Globus pallidus (tissue), 1 donor: ENCODE measurements at regions not wholly inside any gene's neighbourhood (a gene's known extent, or its start where the extent isn't known, plus 50 kb on each side); places are given as distances from the start of the nearest gene placed in this dataset.

Experiments
- DNase-seq: peaks from one replicate; pipeline ENCODE4 v3.0.0-alpha.2; 2015; ENCODE audit warnings: low spot score

- no peak for DNase-seq
Observed at GRCh38 chr7:18081617-18082016, 54.0 kb upstream of the PRPS1L1 start.

- no peak for DNase-seq
Observed at GRCh38 chr7:18082169-18082568, 54.5 kb upstream of the PRPS1L1 start.

DNA sequence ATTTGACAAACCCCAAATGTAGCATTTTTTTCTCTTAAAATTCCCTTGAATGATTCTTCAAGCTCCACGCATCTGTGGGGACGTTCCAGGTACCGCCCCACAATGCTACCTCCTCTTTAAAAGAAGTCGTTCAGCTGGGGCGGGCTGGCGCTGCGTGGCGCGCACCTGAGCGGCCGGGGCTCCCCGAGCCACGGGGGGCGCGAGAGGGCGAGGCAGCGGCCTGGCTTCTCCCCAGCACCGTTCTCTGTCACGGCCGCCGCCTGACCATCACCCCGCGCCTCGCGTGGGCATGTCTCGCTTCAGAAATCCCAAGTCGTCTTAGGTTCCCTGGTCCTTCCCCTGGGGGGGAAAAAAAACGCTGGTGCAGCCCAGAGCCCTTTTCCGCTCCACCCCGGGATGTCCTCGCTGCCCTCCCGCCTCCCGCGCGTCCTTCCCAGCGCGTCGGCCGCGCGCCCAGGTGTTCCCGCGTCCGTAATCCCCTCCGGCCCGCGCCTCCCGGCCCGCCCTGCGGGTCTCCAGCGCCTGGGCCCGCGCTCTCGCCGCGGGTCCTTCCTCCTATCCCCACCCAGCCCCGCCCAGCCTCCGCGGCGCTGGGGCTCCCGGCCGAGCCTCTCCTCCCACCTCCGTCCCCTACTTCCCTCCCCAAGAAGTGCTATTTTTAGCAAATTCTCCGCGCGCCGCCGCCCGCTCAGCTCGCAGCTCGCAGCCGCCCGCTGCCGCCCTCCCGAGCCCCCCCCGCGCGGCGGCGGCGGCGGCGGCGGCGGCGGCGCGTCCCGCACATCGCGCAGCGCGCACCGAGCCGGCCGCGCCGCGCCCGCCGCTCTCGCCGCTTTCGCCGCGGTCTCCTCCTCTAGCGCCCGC lies 58.7 kb upstream of the PRPS1L1 start:
- no peak for DNase-seq

GRCh38 chr7:18087026-18087686 lies 59.5 kb upstream of the PRPS1L1 start:
- DNase-seq = no peak

GRCh38 chr7:18087687-18088078 lies 60.0 kb upstream of the PRPS1L1 start:
- DNase-seq = no peak

DNA sequence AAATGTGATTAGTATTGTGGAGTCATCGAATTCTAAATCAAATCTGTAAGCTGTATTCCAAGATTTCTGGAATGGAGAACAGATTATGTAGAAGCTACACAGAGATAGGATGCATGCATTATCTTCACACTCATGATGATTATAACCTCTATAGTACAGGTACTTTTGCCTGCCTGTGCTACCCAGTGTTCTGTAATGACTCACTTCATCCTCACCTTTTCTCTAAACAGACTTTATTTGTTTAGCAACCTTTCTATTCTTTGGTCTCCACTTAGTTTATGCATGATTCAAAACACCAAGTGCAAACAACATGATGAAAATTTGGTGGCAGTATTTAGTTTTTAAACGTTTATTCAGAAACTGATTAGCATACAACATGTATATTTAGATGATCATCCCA lies 68.4 kb upstream of the PRPS1L1 start:
- DNase-seq = no peak

DNA sequence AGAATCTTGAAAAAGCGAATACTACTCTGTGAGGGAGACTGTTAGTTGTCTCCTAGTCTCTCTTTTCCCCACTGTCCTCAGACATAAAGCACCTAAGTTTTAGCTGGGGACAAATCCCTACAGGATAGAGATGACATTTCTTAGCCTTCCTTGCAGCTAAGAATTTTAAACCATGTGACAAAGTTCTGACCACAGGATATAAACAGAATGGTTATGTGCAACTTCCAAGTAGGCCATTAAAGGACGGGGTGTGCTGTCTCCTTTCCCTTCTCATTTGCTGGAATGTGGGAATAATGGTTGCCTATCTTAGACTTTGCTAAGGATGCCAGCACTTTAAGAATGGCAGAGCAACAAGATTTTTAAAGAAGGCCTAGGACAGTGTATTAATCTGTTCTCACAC lies 74.9 kb upstream of the PRPS1L1 start:
- no peak for DNase-seq

DNA sequence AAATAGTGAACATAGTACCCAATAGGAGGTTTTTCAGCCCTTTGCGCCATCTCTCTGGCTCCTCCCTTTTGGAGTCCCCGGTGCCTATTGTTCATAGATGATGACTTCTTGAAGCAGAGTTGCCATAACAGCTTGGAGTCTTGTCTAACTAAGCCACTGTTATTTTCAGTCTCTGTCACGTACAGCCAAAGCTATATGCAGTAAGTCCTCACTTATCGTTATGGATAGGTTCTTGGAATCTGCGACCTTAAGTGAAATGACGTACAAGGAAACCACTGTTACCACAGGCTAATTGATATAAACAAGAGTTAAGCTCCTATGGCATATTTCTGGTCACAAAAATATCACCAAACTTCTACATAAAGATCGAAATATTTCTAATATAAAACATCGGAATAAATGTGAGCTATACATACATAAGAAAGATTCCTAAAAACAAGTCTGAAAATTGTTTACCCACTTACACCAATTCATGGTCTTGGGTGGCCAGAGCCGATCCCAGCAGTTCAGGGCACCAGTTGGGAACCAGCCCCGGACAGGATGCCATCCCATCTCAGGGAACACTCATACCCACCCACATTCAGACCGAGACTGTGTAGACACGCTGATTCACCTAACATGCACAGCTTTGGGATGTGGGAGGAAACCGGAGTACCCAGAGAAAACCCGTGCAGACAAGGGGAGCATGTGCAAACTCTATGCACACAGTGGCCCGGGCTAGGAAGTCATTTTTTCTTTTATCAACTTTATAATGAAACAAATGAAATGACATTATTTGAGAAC lies 76.0 kb upstream of the PRPS1L1 start:
- no peak for DNase-seq

DNA sequence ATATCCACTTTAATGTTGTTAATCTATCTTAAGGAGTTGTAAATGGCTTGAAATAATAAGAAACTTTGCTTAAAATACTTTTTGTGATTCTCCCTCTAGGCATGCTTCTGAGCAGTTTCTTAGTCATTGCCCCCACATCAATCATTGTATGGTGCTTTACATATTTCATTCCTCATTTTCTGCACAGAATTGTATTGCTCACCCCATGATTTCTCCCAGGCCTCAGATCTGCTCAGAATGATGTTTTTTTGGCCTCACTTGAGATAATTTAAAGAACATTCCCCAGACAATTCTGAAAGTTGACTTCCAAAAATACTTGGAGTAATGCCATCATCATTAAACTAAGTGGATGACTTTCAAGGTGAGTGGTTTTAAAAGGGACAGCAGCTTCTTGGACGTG lies 82.1 kb upstream of the PRPS1L1 start:
- DNase-seq = no peak

DNA sequence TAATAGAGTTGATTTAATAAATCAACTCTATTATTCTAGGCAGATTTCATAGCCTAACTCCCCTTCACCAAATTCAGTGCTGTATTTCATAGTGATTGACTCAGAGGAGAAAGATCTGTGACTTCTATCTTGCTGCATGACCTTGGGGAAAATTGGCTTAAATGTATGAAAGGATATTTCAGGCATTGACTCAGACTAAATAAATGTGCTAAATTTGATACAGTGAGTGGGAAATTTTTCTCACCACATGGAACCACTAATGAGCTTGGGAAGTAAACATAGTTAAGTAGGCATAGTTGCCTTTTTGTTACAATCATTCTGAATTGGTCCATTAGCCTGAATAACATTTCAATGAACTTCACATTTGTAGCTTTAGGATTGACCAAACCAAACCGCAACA lies 89.0 kb upstream of the PRPS1L1 start:
- no peak for DNase-seq

DNA sequence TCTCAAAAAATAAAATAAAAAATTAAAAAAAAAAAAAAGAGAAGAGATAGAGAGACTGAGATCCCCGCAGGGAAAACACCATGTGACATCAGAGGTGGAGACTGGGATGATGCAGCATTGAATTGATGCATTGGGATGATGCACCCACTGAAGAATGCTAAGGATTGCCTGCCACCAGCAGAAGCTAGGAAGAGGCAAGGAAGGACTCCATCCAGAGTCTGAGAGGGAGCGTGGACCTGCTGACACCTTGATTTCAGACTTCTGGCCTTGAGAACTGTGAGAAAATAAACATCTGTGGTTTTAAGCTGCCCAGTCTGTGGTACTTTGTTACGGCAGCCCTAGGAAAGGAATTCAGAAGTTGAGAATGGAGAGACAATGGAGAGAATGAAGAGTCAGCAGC lies 89.8 kb upstream of the PRPS1L1 start:
- DNase-seq = no peak

DNA sequence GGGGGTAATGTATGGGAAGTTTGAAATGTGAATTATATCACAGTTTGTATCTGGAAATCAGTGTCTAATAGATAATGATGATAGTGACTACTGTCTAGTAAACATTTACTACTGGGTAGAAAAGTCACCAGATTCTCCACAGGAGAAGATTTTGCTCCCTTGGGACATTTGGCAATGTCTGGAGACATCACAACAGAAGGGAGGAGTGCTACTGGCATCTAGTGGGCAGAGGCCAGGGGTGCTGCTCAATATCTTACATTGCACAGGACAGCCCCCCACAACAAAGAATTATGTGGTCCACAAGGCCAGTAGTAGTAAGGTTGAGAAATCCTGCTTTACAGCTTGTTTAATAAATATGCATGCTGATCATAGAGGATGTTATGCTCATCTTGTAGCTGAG lies 92.3 kb upstream of the PRPS1L1 start:
- no peak for DNase-seq

- no peak for DNase-seq
Observed at GRCh38 chr7:18123508-18124239, 96.0 kb upstream of the PRPS1L1 start.

GRCh38 chr7:18125476-18125875 lies 97.8 kb upstream of the PRPS1L1 start:
- DNase-seq = no peak

DNA sequence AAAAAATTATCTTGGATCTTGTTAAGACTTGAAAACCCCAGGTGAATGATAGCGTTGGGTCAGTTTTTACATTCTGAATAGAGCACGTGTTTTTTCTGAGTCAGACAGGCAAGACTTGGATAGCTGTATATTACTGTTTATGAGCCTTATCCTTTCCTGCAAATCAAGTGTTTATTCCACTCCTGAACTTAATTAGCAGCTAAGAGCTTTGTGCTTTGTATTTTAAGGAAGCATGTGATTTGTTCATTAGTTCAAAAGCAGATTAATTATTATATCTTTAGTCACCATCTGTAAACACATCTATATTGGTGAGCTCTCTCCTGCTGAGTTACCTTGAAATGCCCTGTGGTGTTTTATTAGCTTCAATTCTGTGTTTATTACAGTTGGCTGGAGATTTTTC lies 98.6 kb upstream of the PRPS1L1 start:
- DNase-seq = no peak

GRCh38 chr7:18128846-18129245 lies 101.2 kb upstream of the PRPS1L1 start:
- DNase-seq = no peak

GRCh38 chr7:18132811-18133210 lies 105.2 kb upstream of the PRPS1L1 start:
- DNase-seq = no peak

DNA sequence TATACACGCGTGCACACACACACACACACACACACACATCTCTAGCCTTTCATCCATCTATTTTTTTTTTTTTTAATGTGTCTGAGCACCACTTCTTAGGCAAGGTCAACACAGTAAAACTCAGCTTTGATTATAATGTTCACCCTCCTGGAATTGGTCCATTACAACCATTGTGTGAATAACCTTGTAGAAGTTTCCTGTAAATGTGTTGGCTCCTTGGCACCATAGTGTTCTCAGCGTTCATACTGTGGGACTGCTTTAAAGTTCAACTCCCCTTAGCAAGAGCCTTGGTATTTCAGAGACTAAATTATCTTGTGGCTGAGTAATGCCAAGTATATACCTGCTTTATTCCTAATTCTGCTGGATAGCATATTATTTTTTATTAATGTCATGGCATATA lies 106.3 kb upstream of the PRPS1L1 start:
- DNase-seq = no peak

GRCh38 chr7:18140943-18141342 lies 113.3 kb upstream of the PRPS1L1 start:
- no peak for DNase-seq

- DNase-seq = peak; percentile 42
Observed at GRCh38 chr7:18144166-18144565, 116.5 kb upstream of the PRPS1L1 start.

DNA sequence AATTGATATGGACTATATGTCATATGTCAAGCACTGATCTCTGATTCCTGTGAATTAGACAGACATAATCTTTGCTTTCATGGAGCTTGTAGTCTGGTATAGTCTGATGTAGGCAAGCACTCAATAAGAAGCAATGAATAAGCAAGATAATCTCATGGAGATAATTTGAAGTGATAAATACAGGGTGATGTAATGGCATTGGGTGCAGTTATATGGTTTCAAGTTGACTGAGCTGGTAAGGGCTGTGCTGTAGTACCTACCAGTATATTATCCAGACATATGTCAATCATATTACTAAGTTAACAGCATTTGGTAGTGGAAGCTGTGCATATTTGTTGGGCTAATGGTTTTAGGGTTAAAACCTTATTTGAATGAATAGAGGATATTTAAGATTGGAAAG lies 117.5 kb upstream of the PRPS1L1 start:
- DNase-seq = no peak

GRCh38 chr7:18151422-18151821 lies 123.8 kb upstream of the PRPS1L1 start:
- no peak for DNase-seq
